Pancreas (tissue), 10 donors: ENCODE measurements at regions not wholly inside any gene's neighbourhood (a gene's known extent, or its start where the extent isn't known, plus 50 kb on each side); places are given as distances from the start of the nearest gene placed in this dataset.

ENCODE experiments used
- ATAC-seq, 4 donors: fragments of 200-7000 bp; cut with Tn5 transposase; one replicate each; pipeline versions ENCODE4 v1.8.0 to v1.9.1; 2020; ENCODE audit warnings: mild to moderate bottlenecking in 4 of 4, moderate library complexity in 4 of 4
- DNase-seq, 6 donors: peaks; one replicate each; pipeline ENCODE4 v3.0.0-alpha.2; 2020
- FAIRE-seq: peaks from 2 replicates; lab custom pipeline; 2012; peaks lifted over from hg19 to GRCh38; lab: Jason Lieb, UNC
- H3K27ac ChIP-seq, 4 donors: fragments of 200-600 bp; sonication (generic); 1 replicate in 3 of 4; 2 replicates in 1 of 4; pipeline versions ENCODE4 v1.5.0 to v1.8.0; 2020
- H3K27me3 ChIP-seq, 4 donors: fragments of 200-600 bp; one replicate each; pipeline ENCODE4 v1.8.0; 2021
- H3K36me3 ChIP-seq, 3 donors: fragments of 200-600 bp; sonication (generic) in 1 of 3; one replicate each; pipeline versions ENCODE4 v1.5.0 to v1.8.0; 2020 to 2021
- H3K4me1 ChIP-seq, 3 donors: fragments of 200-600 bp; one replicate each; pipeline ENCODE4 v1.8.0; 2021
- H3K4me3 ChIP-seq, 4 donors: fragments of 200-600 bp; sonication (generic) in 2 of 4; one replicate each; pipeline versions ENCODE4 v1.5.0 to v1.8.0; 2020 to 2021
- H3K9me3 ChIP-seq, 4 donors: fragments of 200-600 bp; one replicate each; pipeline ENCODE4 v1.8.0; 2021
- WGBS, 2 donors: extraction: QIAGEN DNeasy Blood & Tissue Kit; methylation state at CpG; one replicate each; pipeline ENCODE4 v1.1.7; 2013; 5-methylcytosine and 5-hydroxymethylcytosine counted together
- intact Hi-C, 3 donors: fragments of 100-400 bp; cut with DNase I; formaldehyde crosslinking; loops; one replicate each; pipeline versions ENCODE4 v1.11.1 to v1.14.2; 2022
- TF ChIP-seq, protein P1 (sequence below), 4 donors: fragments of 200-600 bp; sonication (generic) in 3 of 4; IDR thresholded peaks; one replicate each; pipeline versions ENCODE4 v1.5.0 to v1.8.0; 2021; ENCODE audit warnings: antibody characterized with exemption in 4 of 4
- donor health status: healthy with polysubstance abuse.
- donor health status: DM: no; HTN: no; CAD: no; lungs with moderate emphysema.
- donor health status: DM: no; HTN: no; CAD: no.
- donor health status: control.
- donor health status: control.
- donor health status: Bipolar disorder and iron deficiency.
- donor health status: DM: yes; HTN: yes; CAD: no.
- donor health status: DM: no; HTN: no; CAD: no.
- donor health status: DM: no; HTN: no; CAD: no.
- donor health status: DM: yes; HTN: yes; CAD: no.

DNA sequence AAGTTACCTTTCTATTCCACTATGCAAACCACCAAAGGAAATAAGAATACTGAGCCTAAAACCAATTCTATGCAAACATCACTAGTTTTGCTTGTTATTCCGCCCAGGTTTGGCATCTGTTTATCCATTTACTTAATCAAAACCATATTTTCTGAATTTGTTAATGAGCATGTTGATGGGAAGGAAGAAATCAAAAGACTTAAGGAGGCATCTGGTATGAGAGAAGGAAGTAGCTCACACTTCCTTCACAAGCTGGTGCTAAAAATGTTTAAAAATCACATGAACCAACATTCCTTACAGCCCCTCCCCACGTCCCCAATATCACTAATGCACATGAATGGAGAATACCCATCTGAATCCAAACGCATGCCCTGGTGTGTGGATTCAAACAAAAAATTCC is 52.0 kb upstream of the PRKAR2B start:
- no peaks in the 10 kb centered on the region for H3K27me3 ChIP-seq
- no peaks in the 10 kb centered on the region for H3K9me3 ChIP-seq
- ATAC-seq = no peak
- no peaks in the 10 kb centered on the region for H3K4me1 ChIP-seq
- H3K4me3 ChIP-seq = no peak overlapping the region
- FAIRE-seq = no peak
- WGBS, 2 donors = 59 to 62% methylated on average over 3 of the region's 3 CpGs
- no peak overlapping the region for H3K27ac ChIP-seq
- no peak for DNase-seq
- no peaks in the 10 kb centered on the region for H3K36me3 ChIP-seq
- TF ChIP-seq, protein P1, sequence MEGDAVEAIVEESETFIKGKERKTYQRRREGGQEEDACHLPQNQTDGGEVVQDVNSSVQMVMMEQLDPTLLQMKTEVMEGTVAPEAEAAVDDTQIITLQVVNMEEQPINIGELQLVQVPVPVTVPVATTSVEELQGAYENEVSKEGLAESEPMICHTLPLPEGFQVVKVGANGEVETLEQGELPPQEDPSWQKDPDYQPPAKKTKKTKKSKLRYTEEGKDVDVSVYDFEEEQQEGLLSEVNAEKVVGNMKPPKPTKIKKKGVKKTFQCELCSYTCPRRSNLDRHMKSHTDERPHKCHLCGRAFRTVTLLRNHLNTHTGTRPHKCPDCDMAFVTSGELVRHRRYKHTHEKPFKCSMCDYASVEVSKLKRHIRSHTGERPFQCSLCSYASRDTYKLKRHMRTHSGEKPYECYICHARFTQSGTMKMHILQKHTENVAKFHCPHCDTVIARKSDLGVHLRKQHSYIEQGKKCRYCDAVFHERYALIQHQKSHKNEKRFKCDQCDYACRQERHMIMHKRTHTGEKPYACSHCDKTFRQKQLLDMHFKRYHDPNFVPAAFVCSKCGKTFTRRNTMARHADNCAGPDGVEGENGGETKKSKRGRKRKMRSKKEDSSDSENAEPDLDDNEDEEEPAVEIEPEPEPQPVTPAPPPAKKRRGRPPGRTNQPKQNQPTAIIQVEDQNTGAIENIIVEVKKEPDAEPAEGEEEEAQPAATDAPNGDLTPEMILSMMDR (IDR thresholded peaks at IDR 0.05) = no peak
- intact Hi-C loops = no loop called here
